ENCODE measurements at regions not wholly inside any gene's neighbourhood (a gene's known extent, or its start where the extent isn't known, plus 50 kb on each side); places are given as distances from the start of the nearest gene placed in this dataset.

GRCh38 chr7:50205011-50205410 is 99.5 kb upstream of the IKZF1 start:
- no peak for TF ChIP-seq CTCF (IDR thresholded peaks at IDR 0.05; ENCODE audit: insufficient read depth, low read depth, low read length)
- no peak overlapping the region for H3K4me3 ChIP-seq (ENCODE audit: low read depth, low read length)
- DNase-seq (ENCODE audit: low read depth), result no peak

- no peak for DNase-seq (ENCODE audit: low read depth)
- no peak overlapping the region for H3K4me3 ChIP-seq (ENCODE audit: low read depth, low read length)
- no peak for TF ChIP-seq CTCF (IDR thresholded peaks at IDR 0.05; ENCODE audit: insufficient read depth, low read depth, low read length)
These were observed 99.9 kb upstream of the IKZF1 start for GRCh38 chr7:50204581-50204980.

- TF ChIP-seq CTCF (IDR thresholded peaks at IDR 0.05; ENCODE audit: insufficient read depth, low read depth, low read length), result no peak
These were observed 101.0 kb upstream of the IKZF1 start for GRCh38 chr7:50203521-50203920.

GRCh38 chr7:50202052-50202555 is 102.4 kb upstream of the IKZF1 start:
- no peak overlapping the region for H3K4me3 ChIP-seq (ENCODE audit: low read depth, low read length)
- TF ChIP-seq CTCF (IDR thresholded peaks at IDR 0.05; ENCODE audit: insufficient read depth, low read depth, low read length), result no peak
- DNase-seq (ENCODE audit: low read depth), result no peak

More at GRCh38 chr7:50203521-50203920, 101.0 kb upstream of the IKZF1 start:
- no peak for DNase-seq (ENCODE audit: low read depth)
- no peak overlapping the region for H3K4me3 ChIP-seq (ENCODE audit: low read depth, low read length)

GRCh38 chr7:50199824-50200223 is 104.7 kb upstream of the IKZF1 start:
- no peak for DNase-seq (ENCODE audit: low read depth)
- no peak for TF ChIP-seq CTCF (IDR thresholded peaks at IDR 0.05; ENCODE audit: insufficient read depth, low read depth, low read length)
- H3K4me3 ChIP-seq (ENCODE audit: low read depth, low read length), result no peak overlapping the region

GRCh38 chr7:50197549-50197948 is 104.5 kb upstream of the ZPBP start:
- no peak for TF ChIP-seq CTCF (IDR thresholded peaks at IDR 0.05; ENCODE audit: insufficient read depth, low read depth, low read length)
- DNase-seq (ENCODE audit: low read depth), result no peak
- no peak overlapping the region for H3K4me3 ChIP-seq (ENCODE audit: low read depth, low read length)

- no peak for TF ChIP-seq CTCF (IDR thresholded peaks at IDR 0.05; ENCODE audit: insufficient read depth, low read depth, low read length)
- DNase-seq (ENCODE audit: low read depth), result no peak
- no peak overlapping the region for H3K4me3 ChIP-seq (ENCODE audit: low read depth, low read length)
These were observed 103.7 kb upstream of the ZPBP start for GRCh38 chr7:50196719-50197118.

Data from fibroblast of villous mesenchyme (primary cell).